Esophagus squamous epithelium (tissue), 4 donors: ENCODE measurements at regions not wholly inside any gene's neighbourhood (a gene's known extent, or its start where the extent isn't known, plus 50 kb on each side); places are given as distances from the start of the nearest gene placed in this dataset.

ENCODE experiments used
- POLR2A ChIP-seq, 4 donors: fragments of 450-650 bp; IDR thresholded peaks; one replicate each; pipeline ENCODE4 v1.6.1; 2017; ENCODE audit warnings: antibody characterized with exemption in 4 of 4, mild to moderate bottlenecking in 4 of 4, moderate library complexity in 3 of 4
- TF ChIP-seq, protein P1 (sequence below), 6 experiments: fragments of 450-650 bp in 4 of 6; fragments of 200-600 bp in 2 of 6; sonication (generic) in 2 of 6; IDR thresholded peaks; one replicate each; pipeline ENCODE4 v1.5.1; 2016 to 2019; ENCODE audit warnings: antibody characterized with exemption in 6 of 6, mild to moderate bottlenecking in 4 of 6, moderate library complexity in 4 of 6

DNA sequence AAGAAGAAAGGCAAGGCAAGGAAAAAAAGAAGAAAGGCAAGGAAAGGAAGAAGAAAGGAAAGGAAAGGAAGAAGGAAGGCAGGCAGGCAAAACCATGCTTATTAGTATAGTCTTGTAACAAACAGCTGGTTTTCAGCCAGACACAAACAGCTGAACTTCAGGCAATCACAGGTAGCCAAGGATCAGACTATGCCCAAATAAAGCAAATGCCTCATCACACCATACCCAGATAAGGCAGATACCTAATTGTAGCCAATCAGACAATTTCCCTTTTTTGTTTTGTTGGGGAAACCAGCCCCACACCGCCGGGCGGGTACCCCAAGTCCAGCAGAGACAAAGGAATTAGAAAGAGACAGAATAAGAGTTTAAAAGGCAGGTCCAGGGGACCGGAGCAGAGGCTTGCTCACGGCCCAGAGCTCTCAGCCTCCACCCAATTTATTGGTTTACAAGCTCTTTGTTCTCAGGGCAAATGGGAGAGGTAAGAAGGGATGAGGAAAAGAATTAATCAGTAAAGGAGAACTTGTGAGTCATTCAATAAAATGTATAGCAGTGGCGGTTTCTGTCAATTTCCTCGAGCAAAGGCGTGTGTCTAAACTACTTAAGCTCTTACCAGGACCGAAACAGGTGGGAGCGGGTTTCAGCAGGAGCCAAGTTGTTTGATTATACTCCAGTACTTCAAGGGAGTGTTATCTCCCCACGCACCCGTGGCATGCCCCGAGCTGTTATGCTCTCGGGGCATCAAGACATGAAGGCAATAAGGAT is 886.8 kb downstream of the KCNT2 start:
- TF ChIP-seq, protein P1, sequence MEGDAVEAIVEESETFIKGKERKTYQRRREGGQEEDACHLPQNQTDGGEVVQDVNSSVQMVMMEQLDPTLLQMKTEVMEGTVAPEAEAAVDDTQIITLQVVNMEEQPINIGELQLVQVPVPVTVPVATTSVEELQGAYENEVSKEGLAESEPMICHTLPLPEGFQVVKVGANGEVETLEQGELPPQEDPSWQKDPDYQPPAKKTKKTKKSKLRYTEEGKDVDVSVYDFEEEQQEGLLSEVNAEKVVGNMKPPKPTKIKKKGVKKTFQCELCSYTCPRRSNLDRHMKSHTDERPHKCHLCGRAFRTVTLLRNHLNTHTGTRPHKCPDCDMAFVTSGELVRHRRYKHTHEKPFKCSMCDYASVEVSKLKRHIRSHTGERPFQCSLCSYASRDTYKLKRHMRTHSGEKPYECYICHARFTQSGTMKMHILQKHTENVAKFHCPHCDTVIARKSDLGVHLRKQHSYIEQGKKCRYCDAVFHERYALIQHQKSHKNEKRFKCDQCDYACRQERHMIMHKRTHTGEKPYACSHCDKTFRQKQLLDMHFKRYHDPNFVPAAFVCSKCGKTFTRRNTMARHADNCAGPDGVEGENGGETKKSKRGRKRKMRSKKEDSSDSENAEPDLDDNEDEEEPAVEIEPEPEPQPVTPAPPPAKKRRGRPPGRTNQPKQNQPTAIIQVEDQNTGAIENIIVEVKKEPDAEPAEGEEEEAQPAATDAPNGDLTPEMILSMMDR (IDR thresholded peaks at IDR 0.05) = no peak
- TF ChIP-seq POLR2A (IDR thresholded peaks at IDR 0.05) = no peak
